HG03439 (cell line): ENCODE measurements at regions not wholly inside any gene's neighbourhood (a gene's known extent, or its start where the extent isn't known, plus 50 kb on each side); places are given as distances from the start of the nearest gene placed in this dataset.
"Not testable (repeated sequence)": the region's sequence is repeated elsewhere in the genome, so short reads cannot be mapped to it uniquely, and the experiment has no call there.

Experiments
- ATAC-seq: cut with Tn5 transposase; IDR thresholded peaks from one replicate; pipeline ENCODE4 v1.9.1; 2021; ENCODE audit warnings: mild to moderate bottlenecking, moderate library complexity; ENCODE audit not compliant: unreplicated experiment

GRCh38 chr13:70208968-70209367 is 100.7 kb upstream of the KLHL1 start:
- ATAC-seq = not testable (repeated sequence)

- ATAC-seq = no peak
Observed at GRCh38 chr13:70206671-70207070, 98.4 kb upstream of the KLHL1 start.

GRCh38 chr13:70203661-70204229 is 95.5 kb upstream of the KLHL1 start:
- ATAC-seq = no peak

- no peak for ATAC-seq
Observed at GRCh38 chr13:70191034-70191433, 82.8 kb upstream of the KLHL1 start.

GRCh38 chr13:70189981-70190380 is 81.7 kb upstream of the KLHL1 start:
- ATAC-seq = no peak

GRCh38 chr13:70188567-70188966 is 80.3 kb upstream of the KLHL1 start:
- no peak for ATAC-seq

- no peak for ATAC-seq
Observed at GRCh38 chr13:70183041-70183440, 74.8 kb upstream of the KLHL1 start.
